ENCODE measurements at regions not wholly inside any gene's neighbourhood (a gene's known extent, or its start where the extent isn't known, plus 50 kb on each side); places are given as distances from the start of the nearest gene placed in this dataset.

GRCh38 chr17:13996748-13997147 lies 72.6 kb upstream of the COX10 start:
- no peak for TF ChIP-seq CTCF (IDR thresholded peaks at IDR 0.05; ENCODE audit: low read length, missing control alignments)
- no peak overlapping the region for H3K4me3 ChIP-seq (replicated peaks; ENCODE audit: low read depth, low read length)
- no peak for DNase-seq (ENCODE audit: low read depth)

- no peak for TF ChIP-seq CTCF (IDR thresholded peaks at IDR 0.05; ENCODE audit: low read length, missing control alignments)
- DNase-seq (ENCODE audit: low read depth) = no peak
- H3K4me3 ChIP-seq (replicated peaks; ENCODE audit: low read depth, low read length) = no peak overlapping the region
Measured at GRCh38 chr17:14004927-14005620, 64.2 kb upstream of the COX10 start.

- no peak for TF ChIP-seq CTCF (IDR thresholded peaks at IDR 0.05; ENCODE audit: low read length, missing control alignments)
- no peak overlapping the region for H3K4me3 ChIP-seq (replicated peaks; ENCODE audit: low read depth, low read length)
- DNase-seq (ENCODE audit: low read depth) = no peak
Measured at GRCh38 chr17:14006249-14006942, 62.9 kb upstream of the COX10 start.

- DNase-seq (ENCODE audit: low read depth) = no peak
- no peak overlapping the region for H3K4me3 ChIP-seq (replicated peaks; ENCODE audit: low read depth, low read length)
- TF ChIP-seq CTCF (IDR thresholded peaks at IDR 0.05; ENCODE audit: low read length, missing control alignments) = no peak
Measured at GRCh38 chr17:14007951-14008350, 61.4 kb upstream of the COX10 start.

- H3K4me3 ChIP-seq (replicated peaks; ENCODE audit: low read depth, low read length) = no peak overlapping the region
- no peak for DNase-seq (ENCODE audit: low read depth)
- TF ChIP-seq CTCF (IDR thresholded peaks at IDR 0.05; ENCODE audit: low read length, missing control alignments) = no peak
Measured at GRCh38 chr17:14011036-14011692, 58.1 kb upstream of the COX10 start.

- no peak overlapping the region for H3K4me3 ChIP-seq (replicated peaks; ENCODE audit: low read depth, low read length)
- TF ChIP-seq CTCF (IDR thresholded peaks at IDR 0.05; ENCODE audit: low read length, missing control alignments) = no peak
- no peak for DNase-seq (ENCODE audit: low read depth)
Measured at GRCh38 chr17:14011740-14012405, 57.4 kb upstream of the COX10 start.
